Right renal pelvis (tissue), 4 donors: ENCODE measurements at regions not wholly inside any gene's neighbourhood (a gene's known extent, or its start where the extent isn't known, plus 50 kb on each side); places are given as distances from the start of the nearest gene placed in this dataset.
"Not testable (repeated sequence)": the region's sequence is repeated elsewhere in the genome, so short reads cannot be mapped to it uniquely, and the experiment has no call there.

Experiments
- DNase-seq, 4 donors: peaks; one replicate each; pipeline ENCODE4 v3.0.0-alpha.2; 2013; ENCODE audit warnings: low read depth in 4 of 4, low spot score in 3 of 4, missing footprints in 1 of 4

- DNase-seq = no peak
Observed at GRCh38 chr21:15274701-15275485, 210.1 kb upstream of the NRIP1 start.

- no peak for DNase-seq
Observed at GRCh38 chr21:15275615-15276235, 210.9 kb upstream of the NRIP1 start.

GRCh38 chr21:15276243-15276642, 211.4 kb upstream of the NRIP1 start:
- no peak for DNase-seq

- DNase-seq = no peak
Observed at GRCh38 chr21:15277466-15277865, 212.7 kb upstream of the NRIP1 start.

GRCh38 chr21:15278279-15278678, 213.5 kb upstream of the NRIP1 start:
- DNase-seq = no peak

- DNase-seq = no peak
Observed at GRCh38 chr21:15278851-15279250, 214.1 kb upstream of the NRIP1 start.

- no peak for DNase-seq
Observed at GRCh38 chr21:15279482-15279881, 214.7 kb upstream of the NRIP1 start.

- no peak for DNase-seq
Observed at GRCh38 chr21:15281714-15282113, 216.9 kb upstream of the NRIP1 start.

GRCh38 chr21:15282665-15283064, 217.9 kb upstream of the NRIP1 start:
- DNase-seq = no peak

- DNase-seq = no peak
Observed at GRCh38 chr21:15283138-15283537, 218.3 kb upstream of the NRIP1 start.

- DNase-seq = no peak
Observed at GRCh38 chr21:15283789-15284188, 219.0 kb upstream of the NRIP1 start.

GRCh38 chr21:15285556-15285955, 220.8 kb upstream of the NRIP1 start:
- no peak for DNase-seq

- DNase-seq = no peak
Observed at GRCh38 chr21:15289246-15289645, 224.4 kb upstream of the NRIP1 start.

- peak in 3 of 4 donors; percentile 40 to 46 (median 40) for DNase-seq
Observed at GRCh38 chr21:15289896-15290841, 225.4 kb upstream of the NRIP1 start.

GRCh38 chr21:15291621-15292266, 226.9 kb upstream of the NRIP1 start:
- no peak for DNase-seq

- peak in 2 of 4 donors; percentile 18 to 36 for DNase-seq
Observed at GRCh38 chr21:15293240-15293639, 228.4 kb upstream of the NRIP1 start.

GRCh38 chr21:15295875-15296274, 231.1 kb upstream of the NRIP1 start:
- no peak for DNase-seq

GRCh38 chr21:15297824-15298223, 233.0 kb upstream of the NRIP1 start:
- DNase-seq = no peak

- DNase-seq = no peak
Observed at GRCh38 chr21:15298306-15298705, 233.5 kb upstream of the NRIP1 start.

GRCh38 chr21:15298755-15299154, 234.0 kb upstream of the NRIP1 start:
- not testable (repeated sequence) for DNase-seq

GRCh38 chr21:15300131-15300530, 235.3 kb upstream of the NRIP1 start:
- no peak for DNase-seq
